ENCODE measurements at regions not wholly inside any gene's neighbourhood (a gene's known extent, or its start where the extent isn't known, plus 50 kb on each side); places are given as distances from the start of the nearest gene placed in this dataset.

GRCh38 chr22:22400964-22401363 lies 107.6 kb downstream of the ZNF280B start:
- Histone ChIP-seq H3K4me1 (ENCODE audit: control insufficient read depth in 2 of 2, insufficient read depth in 2 of 2, low read length in 2 of 2) (peaks cover 46 to 82% of the 10 kb centered on the region in 2 donors), H3K36me3 (replicated peaks in 1 of 2; ENCODE audit: control extremely low read depth in 1 of 2, control insufficient read depth in 1 of 2, extremely low read depth in 1 of 2, insufficient read depth in 2 of 2, low read length in 1 of 2) (no peaks in the 10 kb centered on the region), H3K27ac (ENCODE audit: low read length in 2 of 2) (no peak overlapping the region), H3K27me3 (replicated peaks in 1 of 4; ENCODE audit: control extremely low read depth in 1 of 4, control insufficient read depth in 3 of 4, insufficient read depth in 4 of 4, low read length in 3 of 4) (peaks cover 0 to 3% (median 0%) of the 10 kb centered on the region in 4 experiments), H3K9ac (ENCODE audit: low read length) (no peak overlapping the region), H2AFZ (ENCODE audit: insufficient read depth, low read depth, low read length, poor library complexity, severe bottlenecking) (no peak overlapping the region), H3K4me2 (replicated peaks; ENCODE audit: low read depth, low read length, poor library complexity, severe bottlenecking) (no peak overlapping the region), H3K79me2 (ENCODE audit: control insufficient read depth, insufficient read depth, low read length) (no peaks in the 10 kb centered on the region), H3K9me3 (ENCODE audit: control extremely low read depth in 1 of 3, control insufficient read depth in 2 of 3, insufficient read depth in 1 of 3, low read length in 2 of 3) (peaks cover 0 to 8% (median 0%) of the 10 kb centered on the region in 3 donors), H3K4me3 (ENCODE audit: control extremely low read depth in 1 of 5, extremely low read depth in 1 of 5, insufficient read depth in 1 of 5, low read depth in 2 of 5, low read length in 4 of 5) (no peak overlapping the region), H4K20me1 (ENCODE audit: control insufficient read depth, insufficient read depth, low read length, poor library complexity, severe bottlenecking) (no peaks in the 10 kb centered on the region)
- ChIA-PET POLR2A (no interaction called here), CTCF (interaction anchor here (1.1 to 1.9 kb wide), 3 partner anchors 8 to 81 kb away, joined by 3 to 9 read pairs (median 5); no protein-coding TSS in a partner anchor)
- Mint-ChIP-seq H3K9me3 (ENCODE audit: insufficient read depth) (no peaks in the 10 kb centered on the region), H3K27ac (no peak overlapping the region), H3K27me3 (no peaks in the 10 kb centered on the region), H3K4me1 (peaks cover 64% of the 10 kb centered on the region), H3K4me3 (no peak overlapping the region)
- no peak for DNase-seq
- TF ChIP-seq CTCF (IDR thresholded peaks at IDR 0.05) (no peak), EZH2 (IDR thresholded peaks at IDR 0.05; ENCODE audit: borderline replicate concordance, insufficient read depth, low read depth, low read length, poor library complexity, severe bottlenecking) (no peak)
- ATAC-seq (ENCODE audit: low read depth), result no peak
- intact Hi-C loops (cut with micrococcal nuclease), result no loop called here
- WGBS (ENCODE audit: insufficient coverage), result 100% methylated on average over 1 of the region's 1 CpG

- Histone ChIP-seq H3K4me1 (ENCODE audit: control insufficient read depth in 2 of 2, insufficient read depth in 2 of 2, low read length in 2 of 2) (peaks cover 42 to 80% of the 10 kb centered on the region in 2 donors), H4K20me1 (ENCODE audit: control insufficient read depth, insufficient read depth, low read length, poor library complexity, severe bottlenecking) (no peaks in the 10 kb centered on the region), H3K36me3 (replicated peaks in 1 of 2; ENCODE audit: control extremely low read depth in 1 of 2, control insufficient read depth in 1 of 2, extremely low read depth in 1 of 2, insufficient read depth in 2 of 2, low read length in 1 of 2) (no peaks in the 10 kb centered on the region), H3K79me2 (ENCODE audit: control insufficient read depth, insufficient read depth, low read length) (no peaks in the 10 kb centered on the region), H3K9me3 (ENCODE audit: control extremely low read depth in 1 of 3, control insufficient read depth in 2 of 3, insufficient read depth in 1 of 3, low read length in 2 of 3) (peaks cover 0 to 8% (median 0%) of the 10 kb centered on the region in 3 donors), H3K27me3 (replicated peaks in 1 of 4; ENCODE audit: control extremely low read depth in 1 of 4, control insufficient read depth in 3 of 4, insufficient read depth in 4 of 4, low read length in 3 of 4) (peaks cover 0 to 3% (median 0%) of the 10 kb centered on the region in 4 experiments), H3K9ac (ENCODE audit: low read length) (no peak overlapping the region), H2AFZ (ENCODE audit: insufficient read depth, low read depth, low read length, poor library complexity, severe bottlenecking) (no peak overlapping the region), H3K4me2 (replicated peaks; ENCODE audit: low read depth, low read length, poor library complexity, severe bottlenecking) (no peak overlapping the region), H3K27ac (ENCODE audit: low read length in 2 of 2) (no peak overlapping the region), H3K4me3 (ENCODE audit: control extremely low read depth in 1 of 5, extremely low read depth in 1 of 5, insufficient read depth in 1 of 5, low read depth in 2 of 5, low read length in 4 of 5) (no peak overlapping the region)
- H3K4me3 Mint-ChIP-seq, result no peak overlapping the region
- 100% methylated on average over 1 of the region's 1 CpG for WGBS (ENCODE audit: insufficient coverage)
- H3K4me1 Mint-ChIP-seq, result peaks cover 63% of the 10 kb centered on the region
- CTCF ChIA-PET, result interaction anchor here (1.9 kb wide), 1 partner anchor 30 kb away, joined by 9 read pairs; no protein-coding TSS in a partner anchor
- no peaks in the 10 kb centered on the region for H3K27me3 Mint-ChIP-seq
- H3K9me3 Mint-ChIP-seq (ENCODE audit: insufficient read depth), result no peaks in the 10 kb centered on the region
- peak overlapping the region; percentile 47 for H3K27ac Mint-ChIP-seq
- TF ChIP-seq EZH2 (IDR thresholded peaks at IDR 0.05; ENCODE audit: borderline replicate concordance, insufficient read depth, low read depth, low read length, poor library complexity, severe bottlenecking) (no peak), CTCF (IDR thresholded peaks at IDR 0.05) (no peak)
- ATAC-seq (ENCODE audit: low read depth), result no peak
- POLR2A ChIA-PET, result no interaction called here
- no peak for DNase-seq
- intact Hi-C loops (cut with micrococcal nuclease), result no loop called here
Measured at GRCh38 chr22:22401381-22401780, 107.2 kb downstream of the ZNF280B start.
